ENCODE measurements at regions not wholly inside any gene's neighbourhood (a gene's known extent, or its start where the extent isn't known, plus 50 kb on each side); places are given as distances from the start of the nearest gene placed in this dataset.

GRCh38 chr1:232273011-232273410 is 356.9 kb downstream of the SIPA1L2 start:
- TF ChIP-seq NFYB (CRISPR knock-in tag; conservative IDR thresholded peaks at IDR 0.05; ENCODE audit: low read depth) (no peak), CTCF (IDR thresholded peaks at IDR 0.05) (no peak), MLX (CRISPR knock-in tag; IDR thresholded peaks at IDR 0.05) (no peak), USF2 (CRISPR knock-in tag; IDR thresholded peaks at IDR 0.05) (no peak), SP1 (CRISPR knock-in tag; conservative IDR thresholded peaks at IDR 0.05) (no peak), FOXP1 (CRISPR knock-in tag; IDR thresholded peaks at IDR 0.05; ENCODE audit: borderline replicate concordance) (no peak), ATF3 (CRISPR knock-in tag; conservative IDR thresholded peaks at IDR 0.05) (no peak), TEAD4 (CRISPR knock-in tag; IDR thresholded peaks at IDR 0.05) (no peak), MAX (CRISPR knock-in tag; IDR thresholded peaks at IDR 0.05) (no peak), E2F1 (CRISPR knock-in tag; IDR thresholded peaks at IDR 0.05) (no peak), SOX15 (CRISPR knock-in tag; IDR thresholded peaks at IDR 0.05) (no peak), TCF7 (CRISPR knock-in tag; IDR thresholded peaks at IDR 0.05; ENCODE audit: low read depth) (no peak)
